GM12873 (cell line): ENCODE measurements at regions not wholly inside any gene's neighbourhood (a gene's known extent, or its start where the extent isn't known, plus 50 kb on each side); places are given as distances from the start of the nearest gene placed in this dataset.

Experiments used
- TF ChIP-seq, protein P1 (sequence below): IDR thresholded peaks from 2 replicates; pipeline ENCODE4 v1.5.1; 2012; ENCODE audit warnings: low read depth, mild to moderate bottlenecking, moderate library complexity, low read length, control low read depth; ENCODE audit not compliant: insufficient read depth; ENCODE audit errors: missing control alignments

GRCh38 chr3:104178680-104179079 is 1188.0 kb upstream of the ALCAM start:
- TF ChIP-seq, protein P1, sequence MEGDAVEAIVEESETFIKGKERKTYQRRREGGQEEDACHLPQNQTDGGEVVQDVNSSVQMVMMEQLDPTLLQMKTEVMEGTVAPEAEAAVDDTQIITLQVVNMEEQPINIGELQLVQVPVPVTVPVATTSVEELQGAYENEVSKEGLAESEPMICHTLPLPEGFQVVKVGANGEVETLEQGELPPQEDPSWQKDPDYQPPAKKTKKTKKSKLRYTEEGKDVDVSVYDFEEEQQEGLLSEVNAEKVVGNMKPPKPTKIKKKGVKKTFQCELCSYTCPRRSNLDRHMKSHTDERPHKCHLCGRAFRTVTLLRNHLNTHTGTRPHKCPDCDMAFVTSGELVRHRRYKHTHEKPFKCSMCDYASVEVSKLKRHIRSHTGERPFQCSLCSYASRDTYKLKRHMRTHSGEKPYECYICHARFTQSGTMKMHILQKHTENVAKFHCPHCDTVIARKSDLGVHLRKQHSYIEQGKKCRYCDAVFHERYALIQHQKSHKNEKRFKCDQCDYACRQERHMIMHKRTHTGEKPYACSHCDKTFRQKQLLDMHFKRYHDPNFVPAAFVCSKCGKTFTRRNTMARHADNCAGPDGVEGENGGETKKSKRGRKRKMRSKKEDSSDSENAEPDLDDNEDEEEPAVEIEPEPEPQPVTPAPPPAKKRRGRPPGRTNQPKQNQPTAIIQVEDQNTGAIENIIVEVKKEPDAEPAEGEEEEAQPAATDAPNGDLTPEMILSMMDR: no peak

DNA sequence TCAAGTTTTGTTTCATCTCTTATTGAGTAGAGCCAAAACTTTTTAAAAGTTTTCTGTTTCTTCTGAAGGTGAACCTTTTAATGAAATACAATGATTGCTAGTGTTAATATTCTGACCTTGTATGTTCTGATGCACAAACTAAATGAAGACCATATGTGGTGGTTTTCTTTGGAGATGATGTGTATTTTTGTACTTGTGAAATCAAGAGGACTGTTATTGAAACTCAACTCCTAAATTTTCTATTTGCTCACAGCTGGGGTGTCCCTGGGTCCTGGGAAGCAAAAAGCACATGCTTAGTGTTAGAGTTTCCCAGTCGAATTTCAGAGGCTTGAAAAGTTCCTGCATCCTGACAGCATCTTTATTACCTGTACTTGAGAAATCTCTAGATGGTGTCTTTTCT is 1185.8 kb upstream of the ALCAM start:
- TF ChIP-seq, protein P1: no peak

GRCh38 chr3:104190681-104191080 is 1176.0 kb upstream of the ALCAM start:
- TF ChIP-seq, protein P1: no peak

DNA sequence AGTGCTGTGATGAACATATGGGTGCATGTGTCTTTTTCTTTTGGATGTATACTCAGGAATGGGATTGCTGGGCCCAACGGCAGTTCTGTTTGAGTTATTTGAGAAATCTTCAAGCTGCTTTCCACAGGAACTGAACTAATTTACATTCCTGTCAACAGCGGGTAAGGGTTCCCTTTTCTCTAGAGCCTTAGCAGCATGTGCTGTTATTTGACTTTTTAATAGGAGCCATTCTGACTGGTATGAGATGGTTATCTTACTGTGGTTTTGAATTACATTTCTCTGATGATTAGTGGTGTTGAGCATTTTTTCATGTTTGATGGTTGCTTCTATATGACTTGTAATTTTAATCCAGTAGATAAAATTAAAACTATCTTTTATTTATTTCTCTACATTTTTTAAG is 1168.6 kb upstream of the ALCAM start:
- TF ChIP-seq, protein P1: no peak

GRCh38 chr3:104206925-104207324 is 1159.8 kb upstream of the ALCAM start:
- TF ChIP-seq, protein P1: no peak

DNA sequence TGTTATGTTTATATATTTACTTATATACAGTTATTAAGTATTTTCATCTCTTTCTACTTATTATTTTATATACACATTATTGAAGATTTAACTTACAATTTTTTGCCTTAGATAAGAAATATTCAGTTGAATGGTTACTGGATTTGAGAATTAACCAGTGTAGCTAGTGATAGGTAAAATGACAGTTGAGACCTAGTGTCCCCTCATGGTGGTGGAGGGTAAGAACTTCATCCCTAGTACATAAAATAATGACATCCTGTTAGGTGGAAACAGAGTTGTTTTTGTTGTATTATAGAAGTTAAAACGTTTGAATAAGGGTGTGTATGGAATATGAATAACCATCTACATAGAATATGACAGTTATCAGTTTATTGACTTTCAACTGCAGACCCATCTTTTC is 1152.4 kb upstream of the ALCAM start:
- TF ChIP-seq, protein P1: no peak

DNA sequence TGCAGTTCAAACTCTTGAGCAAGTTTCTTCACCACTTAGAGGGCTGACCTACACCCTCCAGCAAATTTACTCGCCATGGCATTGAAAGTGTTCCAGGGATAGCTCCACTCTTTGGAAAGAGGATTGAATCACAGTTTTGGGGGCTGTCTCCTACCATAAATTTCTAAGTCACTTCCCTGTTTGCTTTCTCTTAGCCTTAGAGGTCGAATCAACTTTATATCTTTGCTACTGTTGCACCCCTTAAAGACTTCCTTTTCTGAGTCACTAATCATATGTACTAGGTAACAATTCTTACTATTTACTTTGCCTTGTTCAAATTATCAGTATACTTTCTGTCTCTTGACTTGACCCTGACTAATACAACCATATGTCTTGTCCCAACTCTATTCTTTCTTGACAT is 1151.8 kb upstream of the ALCAM start:
- TF ChIP-seq, protein P1: no peak
